SK-N-DZ (cell line): ENCODE measurements at regions not wholly inside any gene's neighbourhood (a gene's known extent, or its start where the extent isn't known, plus 50 kb on each side); places are given as distances from the start of the nearest gene placed in this dataset.

ENCODE experiments used
- DNase-seq: peaks from one replicate; pipeline ENCODE4 v3.0.0-alpha.2; 2015; ENCODE audit warnings: low spot score
- small RNA-seq, 2 experiments: library from RNA; depleted of rRNA; stranded (forward); fragments of <200 nt; gene quantifications; one replicate each; pipeline ENCODE3, GENCODE V24; 2014

DNA sequence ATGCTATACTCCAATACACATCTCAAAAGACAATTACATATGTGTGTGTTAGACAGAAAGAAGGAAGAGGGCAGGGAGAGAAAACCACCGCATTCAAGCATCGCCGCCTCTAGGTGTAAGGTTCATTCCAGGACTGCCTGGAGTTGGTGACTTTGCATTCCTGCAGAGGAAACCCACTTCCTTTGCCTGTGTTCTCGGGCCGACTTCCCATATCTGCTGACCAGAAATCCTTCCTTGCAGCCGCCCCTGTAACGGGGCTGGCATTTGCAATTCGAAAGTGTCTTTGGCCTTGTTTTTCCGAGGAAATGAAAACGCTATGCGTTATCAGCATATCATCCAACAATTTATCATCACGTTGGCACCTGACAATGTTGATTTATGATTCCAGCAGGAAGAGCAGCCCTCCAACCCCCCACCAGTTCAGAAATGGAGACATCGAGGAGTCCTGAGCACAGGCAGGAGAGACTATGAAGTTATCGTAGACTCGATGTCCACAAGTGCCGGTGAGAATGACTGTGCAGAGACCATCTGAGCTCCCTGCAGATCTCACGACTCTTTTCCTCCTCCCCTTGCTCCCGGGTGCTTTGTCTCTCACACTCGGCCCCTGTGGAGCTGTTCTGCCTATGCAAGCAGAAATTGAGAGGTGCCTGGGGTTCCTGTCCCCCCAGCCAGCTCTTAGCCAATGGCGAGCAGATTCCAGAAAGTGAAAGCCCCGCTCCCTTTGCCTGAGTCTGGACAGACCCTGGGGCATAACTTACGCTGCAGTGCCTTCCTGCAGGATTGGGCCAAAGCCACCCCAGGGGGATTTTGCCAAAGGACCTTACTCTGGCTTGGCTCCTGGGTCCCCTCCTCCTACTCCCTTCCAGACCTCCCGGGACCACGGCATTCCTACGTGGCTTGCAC is 68.9 kb upstream of the FOXK1 start:
- no peak for DNase-seq

DNA sequence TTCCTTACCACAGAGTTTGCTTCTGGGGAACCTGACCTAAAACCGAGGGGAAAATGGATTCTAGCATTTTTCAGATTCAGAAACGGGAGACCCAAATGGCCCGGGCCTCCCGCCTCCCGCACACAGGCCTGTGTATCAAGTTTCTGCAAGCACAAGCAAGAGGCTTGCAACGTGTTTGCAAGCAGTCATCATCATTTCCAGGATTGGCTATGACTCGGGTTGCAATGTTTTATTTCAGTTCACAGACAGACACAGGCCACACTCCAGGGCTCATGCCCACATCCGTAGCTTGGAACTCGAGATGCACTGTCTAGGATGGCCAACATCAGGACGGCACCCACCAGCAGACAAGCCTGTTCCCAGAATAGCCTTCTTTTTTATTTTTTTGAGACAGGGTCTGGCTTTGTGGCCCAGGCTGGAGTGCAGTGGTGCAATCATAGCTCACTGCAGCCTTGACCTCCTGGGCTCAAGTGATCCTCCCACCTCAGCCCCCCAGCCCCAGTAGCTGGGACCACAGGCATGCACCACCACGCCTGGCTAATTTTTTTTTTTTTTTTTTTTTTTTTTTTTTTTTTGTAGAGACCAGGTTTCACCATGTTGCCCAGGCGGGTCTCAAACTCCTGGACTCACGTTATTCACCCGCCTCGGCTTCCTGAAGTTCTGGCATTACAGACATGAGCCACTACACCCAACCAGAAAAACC is 68.1 kb upstream of the FOXK1 start:
- DNase-seq: peak; percentile 32

DNA sequence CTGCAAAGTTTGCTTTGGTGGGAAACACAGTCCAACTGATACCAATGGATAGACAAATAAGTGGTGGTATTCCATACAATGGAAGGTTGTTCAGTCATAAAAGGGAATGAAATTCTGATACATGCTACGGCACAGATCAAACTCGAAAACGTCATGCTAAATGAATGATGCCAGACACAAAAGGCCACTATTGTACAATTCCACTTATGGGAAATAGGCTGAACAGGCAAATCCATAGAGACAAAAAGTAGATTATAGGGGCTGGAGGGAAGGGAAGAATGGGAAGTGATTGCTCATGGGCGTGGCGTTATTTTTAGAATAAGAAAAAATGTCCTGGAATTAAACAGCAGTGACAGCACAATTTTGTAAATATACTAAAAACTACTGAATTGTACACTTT is 66.0 kb upstream of the FOXK1 start:
- no peak for DNase-seq

DNA sequence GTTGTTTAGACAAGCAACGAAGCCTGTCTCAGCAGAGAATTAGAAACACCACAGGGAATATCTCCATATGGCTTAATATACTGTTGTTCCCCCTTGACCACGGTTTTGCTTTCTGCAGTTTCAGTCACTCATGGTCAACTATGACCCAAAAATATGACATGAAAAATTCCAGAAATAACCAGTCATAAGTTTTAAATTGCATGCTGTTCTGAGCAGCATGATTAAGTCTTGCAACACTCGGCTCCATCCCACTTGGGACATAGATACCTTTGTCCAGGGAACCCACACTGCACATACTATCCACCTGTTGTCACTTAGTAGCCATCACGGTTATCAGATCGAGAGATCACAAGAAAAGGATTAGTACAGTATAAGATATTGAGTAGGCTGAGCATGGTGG is 60.7 kb upstream of the FOXK1 start:
- no peak for DNase-seq

DNA sequence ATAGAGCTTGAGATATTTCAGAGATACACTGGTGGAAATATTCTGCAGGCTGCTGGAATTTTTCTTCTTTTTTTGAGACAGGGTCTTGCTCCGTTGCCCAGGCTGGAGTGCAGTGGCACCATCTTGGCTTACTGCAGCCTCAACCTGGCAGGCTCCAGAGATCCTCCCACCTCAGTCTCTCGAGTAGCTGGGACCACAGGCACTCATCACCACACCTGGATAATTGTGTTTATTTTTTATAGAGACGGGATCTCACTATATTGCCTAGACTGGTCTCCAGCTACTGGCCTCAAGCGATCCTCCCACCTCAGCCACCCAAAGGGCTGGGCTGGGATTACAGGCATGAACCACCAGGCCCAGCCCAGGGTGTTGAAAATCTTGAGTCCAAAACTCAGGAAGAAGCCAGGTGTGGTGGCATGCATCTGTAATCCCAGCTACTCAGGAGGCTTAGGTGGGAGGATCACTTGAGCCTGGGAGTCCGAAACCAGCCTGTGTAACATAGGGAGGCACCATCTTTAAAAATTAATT is 55.7 kb upstream of the FOXK1 start:
- DNase-seq: no peak

- peak; percentile 38 for DNase-seq
Measured at GRCh38 chr7:4629287-4629895, 52.7 kb upstream of the FOXK1 start.

- DNase-seq: peak; percentile 90
Measured at GRCh38 chr7:4631380-4632179, 50.5 kb upstream of the FOXK1 start.

Small RNAs in the stretch of these regions (small RNA-seq; reads per million reads assigned to genes)
- gene CYP3A54P: 0 reads per million in 2 experiments
